Urinary bladder (tissue), 4 donors: ENCODE measurements at regions not wholly inside any gene's neighbourhood (a gene's known extent, or its start where the extent isn't known, plus 50 kb on each side); places are given as distances from the start of the nearest gene placed in this dataset. TPM values are rescaled to one million over a fixed set of nuclear protein-coding genes. Genes with fewer than 3 reads are reported as not detected.

Source experiments
- DNase-seq: peaks from one replicate; pipeline ENCODE4 v3.0.0-alpha.2; 2015; ENCODE audit errors: extremely low spot score
- H3K27ac ChIP-seq: one replicate; pipeline ENCODE4 v1.5.1; 2013; ENCODE audit warnings: low read depth, mild to moderate bottlenecking, moderate library complexity
- H3K36me3 ChIP-seq: one replicate; pipeline ENCODE4 v1.6.1; 2013; ENCODE audit warnings: mild to moderate bottlenecking, moderate library complexity; ENCODE audit not compliant: insufficient read depth
- H3K4me1 ChIP-seq: one replicate; pipeline ENCODE4 v1.6.1; 2013; ENCODE audit warnings: mild to moderate bottlenecking, moderate library complexity; ENCODE audit not compliant: insufficient read depth
- H3K4me3 ChIP-seq: one replicate; pipeline ENCODE4 v1.5.1; 2013; ENCODE audit warnings: low read depth, low read length
- WGBS: extraction: QIAGEN DNeasy Blood & Tissue Kit; methylation state at CpG from one replicate; pipeline ENCODE4 v1.1.7; 2013; 5-methylcytosine and 5-hydroxymethylcytosine counted together
- small RNA-seq: library from RNA; depleted of rRNA; stranded (forward); fragments of <200 nt; gene quantifications from one replicate; pipeline ENCODE3, GENCODE V24; 2014
- donor health status: healthy with polysubstance abuse.
- donor health status: healthy.

DNA sequence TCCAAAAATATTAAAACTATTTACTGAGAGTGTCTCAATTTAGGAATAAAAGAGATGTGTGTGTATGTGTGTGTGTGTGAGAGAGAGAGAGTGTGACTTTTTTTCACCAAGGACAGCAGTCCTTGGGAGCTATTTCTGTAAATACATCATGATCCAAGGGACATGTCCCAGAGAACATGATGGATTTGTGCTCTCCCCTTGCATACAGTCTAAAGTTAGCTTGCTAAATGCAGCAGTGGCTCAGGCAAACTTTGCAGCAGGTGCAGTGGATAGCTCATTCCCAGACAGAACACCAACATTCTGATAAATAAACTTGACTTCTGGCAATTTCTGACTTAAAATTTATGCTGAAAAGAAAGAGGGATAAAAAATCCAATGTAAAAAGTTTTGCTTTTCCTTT is 55.4 kb upstream of the SGCD start:
- H3K36me3 ChIP-seq: no peaks in the 10 kb centered on the region
- no peak overlapping the region for H3K4me3 ChIP-seq
- no peak for DNase-seq
- H3K4me1 ChIP-seq: no peaks in the 10 kb centered on the region
- no peak overlapping the region for H3K27ac ChIP-seq

DNA sequence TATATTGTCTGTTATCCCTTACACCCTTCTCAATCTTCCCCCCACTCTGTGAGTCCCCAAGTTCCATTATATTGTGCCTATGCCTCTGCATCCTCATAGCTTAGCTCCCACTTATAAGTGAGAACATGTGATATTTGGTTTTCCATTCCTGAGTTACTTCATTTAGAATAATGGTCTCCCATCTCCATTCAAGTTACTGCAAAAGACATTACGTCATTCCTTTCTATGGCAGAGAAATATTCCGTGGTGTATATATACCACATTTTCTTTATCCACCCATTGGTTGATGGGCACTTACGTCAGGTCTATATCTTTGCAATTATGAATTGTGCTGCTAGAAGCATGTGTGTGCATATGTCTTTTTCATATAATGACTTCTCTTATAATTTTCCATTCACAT is 54.8 kb upstream of the SGCD start:
- WGBS: 96% methylated on average over 3 of the region's 3 CpGs
- no peak for DNase-seq
- no peaks in the 10 kb centered on the region for H3K36me3 ChIP-seq

DNA sequence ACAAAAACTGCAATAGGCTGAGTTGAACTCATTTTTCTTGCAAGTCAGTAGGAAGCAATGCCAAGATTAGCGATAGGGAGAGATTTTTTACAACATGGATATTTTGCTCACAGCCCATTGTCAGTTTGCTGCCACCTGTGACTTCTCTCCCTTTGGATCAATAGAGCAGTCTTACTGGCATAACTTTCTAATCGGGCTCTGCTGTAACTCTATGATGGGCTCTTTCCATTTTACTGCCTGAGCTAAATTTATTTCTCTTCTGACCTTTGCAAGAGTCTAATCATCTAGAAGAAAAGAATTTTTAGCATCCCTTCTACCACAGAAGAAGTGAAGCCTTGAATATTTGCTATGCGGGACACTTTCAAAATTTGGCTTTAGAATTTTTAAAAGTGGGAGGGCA is 53.6 kb upstream of the SGCD start:
- 35% methylated on average over 3 of the region's 3 CpGs for WGBS
- H3K27ac ChIP-seq: no peak overlapping the region
- DNase-seq: no peak
- H3K4me1 ChIP-seq: no peaks in the 10 kb centered on the region
- H3K36me3 ChIP-seq: no peaks in the 10 kb centered on the region
- no peak overlapping the region for H3K4me3 ChIP-seq

More for the DNA sequence above, 54.8 kb upstream of the SGCD start:
- no peak overlapping the region for H3K27ac ChIP-seq
- H3K4me1 ChIP-seq: no peaks in the 10 kb centered on the region
- H3K4me3 ChIP-seq: no peak overlapping the region

DNA sequence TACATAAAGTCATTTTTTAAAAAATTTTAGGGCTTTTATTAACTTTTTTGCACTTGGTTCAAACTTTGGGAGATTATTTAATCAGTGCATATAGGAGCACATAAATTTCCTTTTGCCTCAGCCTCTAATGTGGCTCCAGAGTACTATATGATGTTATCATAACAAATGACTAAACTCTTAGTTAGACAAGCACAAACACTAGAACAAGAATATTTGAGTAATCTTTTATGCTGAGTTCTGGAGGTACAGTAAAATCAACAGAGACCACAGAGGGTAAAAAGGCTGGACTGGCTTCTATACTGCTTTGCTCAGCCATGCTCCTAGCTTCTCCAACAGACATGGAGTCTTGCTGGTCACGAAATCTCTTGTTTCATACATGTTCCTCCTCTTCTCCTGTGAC is 52.5 kb upstream of the SGCD start:
- WGBS: 80% methylated on average over 1 of the region's 1 CpG
- no peak for DNase-seq

More for the DNA sequence above, 52.5 kb upstream of the SGCD start:
- Histone ChIP-seq H3K27ac (no peak overlapping the region), H3K4me1 (no peaks in the 10 kb centered on the region), H3K36me3 (no peaks in the 10 kb centered on the region), H3K4me3 (no peak overlapping the region)

Small RNAs in the stretch of these regions (small RNA-seq; reads per million reads assigned to genes)
- not detected for gene RNA5SP199
